Testis (tissue), 2 donors: ENCODE measurements at regions not wholly inside any gene's neighbourhood (a gene's known extent, or its start where the extent isn't known, plus 50 kb on each side); places are given as distances from the start of the nearest gene placed in this dataset.
A peak's percentile ranks its signal among the peaks of the same experiment; 100 is the strongest.

Source experiments
- DNase-seq: peaks from one replicate; pipeline ENCODE4 v3.0.0-alpha.2; 2019
- H3K27ac ChIP-seq, 2 donors: fragments of 200-600 bp; sonication (generic); one replicate each; pipeline ENCODE4 v1.5.1; 2019
- H3K27me3 ChIP-seq: fragments of 200-600 bp; sonication (generic); one replicate; pipeline ENCODE4 v1.5.1; 2019
- H3K36me3 ChIP-seq: fragments of 200-600 bp; sonication (generic); one replicate; pipeline ENCODE4 v1.5.1; 2017; ENCODE audit warnings: low read depth; ENCODE audit errors: missing control alignments
- H3K4me1 ChIP-seq: fragments of 200-600 bp; sonication (generic); one replicate; pipeline ENCODE4 v1.5.1; 2019
- H3K4me3 ChIP-seq, 2 donors: fragments of 200-600 bp; sonication (generic); one replicate each; pipeline ENCODE4 v1.5.1; 2017 to 2019
- H3K9me3 ChIP-seq: fragments of 200-600 bp; sonication (generic); one replicate; pipeline ENCODE4 v1.5.1; 2017
- CTCF ChIP-seq, 3 experiments: fragments of 450-650 bp in 2 of 3; fragments of 200-600 bp in 1 of 3; sonication (generic) in 1 of 3; IDR thresholded peaks; one replicate each; pipeline ENCODE4 v1.5.1; 2016 to 2019; ENCODE audit warnings: antibody characterized with exemption in 3 of 3, mild to moderate bottlenecking in 2 of 3, moderate library complexity in 1 of 3
- POLR2A ChIP-seq: fragments of 450-650 bp; IDR thresholded peaks from one replicate; pipeline ENCODE4 v1.6.1; 2017; ENCODE audit warnings: antibody characterized with exemption, mild to moderate bottlenecking, moderate library complexity
- WGBS, 2 donors: methylation state at CpG; one replicate each; pipeline ENCODE4 v1.1.5; 2018; 5-methylcytosine and 5-hydroxymethylcytosine counted together
- intact Hi-C: fragments of 100-400 bp; cut with DNase I; formaldehyde crosslinking; loops from one replicate; pipeline ENCODE4 v1.15.1; 2023; ENCODE audit warnings: low total_unique reads

DNA sequence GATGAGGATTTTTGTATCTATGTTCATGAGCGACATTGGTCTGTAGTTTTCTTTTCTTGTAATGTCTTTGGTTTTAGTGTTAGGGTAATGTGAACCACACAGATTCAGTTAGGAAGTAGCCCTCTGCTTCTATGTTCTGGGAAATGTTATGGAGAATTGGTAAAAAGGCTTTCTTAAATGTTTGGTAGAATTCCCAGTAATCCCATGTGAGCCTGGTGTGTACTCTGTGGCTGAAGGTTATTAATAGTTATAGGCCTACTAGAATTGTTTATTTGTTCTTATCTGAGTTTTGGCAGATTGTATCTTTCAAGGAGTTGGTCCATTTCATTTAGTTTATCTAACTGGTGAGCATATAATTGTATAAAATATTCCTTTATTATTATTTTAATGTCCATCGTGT lies 484.6 kb upstream of the GHITM start:
- no peak for DNase-seq
- Histone ChIP-seq H3K4me3 (no peak overlapping the region), H3K4me1 (no peaks in the 10 kb centered on the region), H3K36me3 (no peaks in the 10 kb centered on the region), H3K9me3 (no peaks in the 10 kb centered on the region), H3K27me3 (no peaks in the 10 kb centered on the region), H3K27ac (peak overlapping the region in 1 of 2 donors; percentile 20)
- TF ChIP-seq POLR2A = no peak
- TF ChIP-seq CTCF (IDR thresholded peaks at IDR 0.05) = no peak
- 75 to 81% methylated on average over 2 of the region's 2 CpGs for WGBS, 2 donors
- intact Hi-C loops = no loop called here

DNA sequence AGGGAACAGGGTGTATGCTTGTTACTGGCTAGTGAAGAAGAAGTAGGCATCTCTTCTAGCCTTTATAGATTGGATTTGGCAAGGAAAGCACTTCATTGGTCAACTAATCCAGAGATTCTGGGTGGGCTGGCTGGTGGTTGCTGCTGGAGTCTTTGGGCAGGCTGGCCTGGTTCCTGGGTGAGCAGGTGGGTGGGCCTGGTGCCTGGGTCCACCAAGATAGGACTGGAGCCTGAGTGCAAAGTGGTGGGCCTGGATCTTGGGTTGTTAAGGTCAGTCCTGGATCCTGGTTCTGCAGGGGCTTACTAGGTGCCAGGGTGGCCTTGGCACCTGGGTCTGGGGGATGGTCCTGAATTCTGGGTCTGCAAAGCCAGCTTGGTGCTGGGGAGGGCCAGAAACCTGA lies 482.4 kb upstream of the GHITM start:
- DNase-seq = no peak
- TF ChIP-seq POLR2A (no peak), CTCF (IDR thresholded peaks at IDR 0.05) (no peak)
- Histone ChIP-seq H3K4me3 (no peak overlapping the region), H3K27ac (no peak overlapping the region), H3K4me1 (no peaks in the 10 kb centered on the region), H3K36me3 (no peaks in the 10 kb centered on the region), H3K9me3 (no peaks in the 10 kb centered on the region), H3K27me3 (no peaks in the 10 kb centered on the region)
- intact Hi-C loops = no loop called here

- no peak for DNase-seq
- H3K9me3 ChIP-seq = no peaks in the 10 kb centered on the region
- no peaks in the 10 kb centered on the region for H3K27me3 ChIP-seq
- TF ChIP-seq CTCF (IDR thresholded peaks at IDR 0.05) (no peak), POLR2A (no peak)
- H3K36me3 ChIP-seq = no peaks in the 10 kb centered on the region
- H3K27ac ChIP-seq = no peak overlapping the region
- no peak overlapping the region for H3K4me3 ChIP-seq
- intact Hi-C loops = no loop called here
- no peaks in the 10 kb centered on the region for H3K4me1 ChIP-seq
Observed at GRCh38 chr10:83657487-83657886, 481.8 kb upstream of the GHITM start.

- H3K4me1 ChIP-seq = no peaks in the 10 kb centered on the region
Observed at GRCh38 chr10:83663918-83664317, 475.4 kb upstream of the GHITM start.

More at GRCh38 chr10:83663918-83664317, 475.4 kb upstream of the GHITM start:
- no peaks in the 10 kb centered on the region for H3K9me3 ChIP-seq
- no peak for TF ChIP-seq POLR2A
- TF ChIP-seq CTCF (IDR thresholded peaks at IDR 0.05) = no peak
- H3K36me3 ChIP-seq = no peaks in the 10 kb centered on the region
- no peak for DNase-seq
- intact Hi-C loops = no loop called here
- H3K27me3 ChIP-seq = no peaks in the 10 kb centered on the region
- WGBS, 2 donors = 83 to 89% methylated on average over 3 of the region's 3 CpGs
- H3K4me3 ChIP-seq = no peak overlapping the region
- H3K27ac ChIP-seq = no peak overlapping the region
